ENCODE measurements at regions not wholly inside any gene's neighbourhood (a gene's known extent, or its start where the extent isn't known, plus 50 kb on each side); places are given as distances from the start of the nearest gene placed in this dataset.

- no peak overlapping the region for H3K4me2 ChIP-seq (ENCODE audit: low read length)
- H4K20me1 ChIP-seq (ENCODE audit: low read length) = no peaks in the 10 kb centered on the region
- no peaks in the 10 kb centered on the region for H3K9me3 ChIP-seq (ENCODE audit: low read length)
- no TSS peak for BruUV-seq (replicated peaks)
- no peaks in the 10 kb centered on the region for H3K9me2 ChIP-seq (replicated peaks; ENCODE audit: low read length)
- H3K9ac ChIP-seq (ENCODE audit: low read length) = no peak overlapping the region
- ChIA-PET POLR2A (ENCODE audit: unreplicated experiment) (no interaction called here), CTCF (no interaction called here)
- TF ChIP-seq EZH2phosphoT487 (IDR thresholded peaks at IDR 0.05; ENCODE audit: borderline replicate concordance, low read length) (no peak), EZH2 (IDR thresholded peaks at IDR 0.05; ENCODE audit: low read length, unreplicated experiment) (no peak), CTCF (conservative IDR thresholded peaks at IDR 0.05; ENCODE audit: low read depth, low read length) (no peak)
- no peak overlapping the region for H3K4me3 ChIP-seq (ENCODE audit: low read length)
- peaks cover 28% of the 10 kb centered on the region for H3K27me3 ChIP-seq (ENCODE audit: low read length)
- H3K79me2 ChIP-seq (ENCODE audit: low read length) = no peaks in the 10 kb centered on the region
- no peaks in the 10 kb centered on the region for H3F3A ChIP-seq (ENCODE audit: low read length, unreplicated experiment)
- no peak for ATAC-seq
- DNase-seq = no peak
- no peaks in the 10 kb centered on the region for H3K4me1 ChIP-seq (ENCODE audit: insufficient read depth, low read length)
- no peak overlapping the region for H2AFZ ChIP-seq (ENCODE audit: low read length)
- intact Hi-C loops (cut with micrococcal nuclease) = no loop called here
- H3K36me3 ChIP-seq (ENCODE audit: low read depth, low read length) = no peaks in the 10 kb centered on the region
- H3K27ac ChIP-seq (ENCODE audit: low read length) = no peak overlapping the region
Observed at GRCh38 chr2:128374001-128374710, 55.5 kb upstream of the HS6ST1 start.

- H3K4me2 ChIP-seq (ENCODE audit: low read length) = no peak overlapping the region
- H3K27me3 ChIP-seq (ENCODE audit: low read length) = peaks cover 35% of the 10 kb centered on the region
- no peak overlapping the region for H3K9ac ChIP-seq (ENCODE audit: low read length)
- no peak overlapping the region for H3K27ac ChIP-seq (ENCODE audit: low read length)
- no peaks in the 10 kb centered on the region for H3K36me3 ChIP-seq (ENCODE audit: low read depth, low read length)
- no peak overlapping the region for H3K4me3 ChIP-seq (ENCODE audit: low read length)
- CTCF ChIA-PET = no interaction called here
- H3F3A ChIP-seq (ENCODE audit: low read length, unreplicated experiment) = no peaks in the 10 kb centered on the region
- no peak; the same call in 1 of the 2 replicates for ATAC-seq
- no peaks in the 10 kb centered on the region for H3K79me2 ChIP-seq (ENCODE audit: low read length)
- H3K9me3 ChIP-seq (ENCODE audit: low read length) = no peaks in the 10 kb centered on the region
- no peaks in the 10 kb centered on the region for H3K4me1 ChIP-seq (ENCODE audit: insufficient read depth, low read length)
- no TSS peak for BruUV-seq (replicated peaks)
- H4K20me1 ChIP-seq (ENCODE audit: low read length) = no peaks in the 10 kb centered on the region
- intact Hi-C loops (cut with micrococcal nuclease) = no loop called here
- POLR2A ChIA-PET (ENCODE audit: unreplicated experiment) = no interaction called here
- TF ChIP-seq EZH2phosphoT487 (IDR thresholded peaks at IDR 0.05; ENCODE audit: borderline replicate concordance, low read length) (no peak), CTCF (conservative IDR thresholded peaks at IDR 0.05; ENCODE audit: low read depth, low read length) (no peak), EZH2 (IDR thresholded peaks at IDR 0.05; ENCODE audit: low read length, unreplicated experiment) (no peak)
- H3K9me2 ChIP-seq (replicated peaks; ENCODE audit: low read length) = no peaks in the 10 kb centered on the region
- H2AFZ ChIP-seq (ENCODE audit: low read length) = no peak overlapping the region
- no peak for DNase-seq
Observed at GRCh38 chr2:128374711-128375413, 56.2 kb upstream of the HS6ST1 start.

GRCh38 chr2:128375454-128375853 lies 56.8 kb upstream of the HS6ST1 start:
- intact Hi-C loops (cut with micrococcal nuclease) = no loop called here
- no peaks in the 10 kb centered on the region for H3K79me2 ChIP-seq (ENCODE audit: low read length)
- H3K36me3 ChIP-seq (ENCODE audit: low read depth, low read length) = no peaks in the 10 kb centered on the region
- H3K4me2 ChIP-seq (ENCODE audit: low read length) = no peak overlapping the region
- H3K4me1 ChIP-seq (ENCODE audit: insufficient read depth, low read length) = no peaks in the 10 kb centered on the region
- ATAC-seq (no peak), DNase-seq (no peak)
- H3K9me2 ChIP-seq (replicated peaks; ENCODE audit: low read length) = no peaks in the 10 kb centered on the region
- CTCF ChIA-PET = no interaction called here
- no peak overlapping the region for H2AFZ ChIP-seq (ENCODE audit: low read length)
- no TSS peak for BruUV-seq (replicated peaks)
- POLR2A ChIA-PET (ENCODE audit: unreplicated experiment) = no interaction called here
- H3K9ac ChIP-seq (ENCODE audit: low read length) = no peak overlapping the region
- no peak overlapping the region for H3K4me3 ChIP-seq (ENCODE audit: low read length)
- no peaks in the 10 kb centered on the region for H3F3A ChIP-seq (ENCODE audit: low read length, unreplicated experiment)
- H3K27me3 ChIP-seq (ENCODE audit: low read length) = peaks cover 41% of the 10 kb centered on the region
- H3K9me3 ChIP-seq (ENCODE audit: low read length) = no peaks in the 10 kb centered on the region
- H3K27ac ChIP-seq (ENCODE audit: low read length) = no peak overlapping the region
- no peak for TF ChIP-seq EZH2phosphoT487 (IDR thresholded peaks at IDR 0.05; ENCODE audit: borderline replicate concordance, low read length)
- TF ChIP-seq CTCF (conservative IDR thresholded peaks at IDR 0.05; ENCODE audit: low read depth, low read length) = no peak
- H4K20me1 ChIP-seq (ENCODE audit: low read length) = no peaks in the 10 kb centered on the region
